Spleen (tissue), 7 donors: ENCODE measurements at regions not wholly inside any gene's neighbourhood (a gene's known extent, or its start where the extent isn't known, plus 50 kb on each side); places are given as distances from the start of the nearest gene placed in this dataset.
"Not testable (repeated sequence)": the region's sequence is repeated elsewhere in the genome, so short reads cannot be mapped to it uniquely, and the experiment has no call there.

Experiments used
- POLR2A ChIP-seq, 3 donors: fragments of 450-650 bp; IDR thresholded peaks; one replicate each; pipeline ENCODE4 v1.5.1; 2017; ENCODE audit warnings: antibody characterized with exemption in 3 of 3, mild to moderate bottlenecking in 1 of 3
- TF ChIP-seq, protein P1 (sequence below), 11 experiments: fragments of 200-600 bp in 7 of 11; fragments of 450-650 bp in 4 of 11; sonication (generic) in 4 of 11; IDR thresholded peaks in 8 of 11; conservative IDR thresholded peaks in 3 of 11; 1 replicate in 7 of 11; 2 replicates in 4 of 11; pipeline versions ENCODE4 v1.4.0 to v1.8.0; 2016 to 2021; ENCODE audit warnings: antibody characterized with exemption in 11 of 11, inconsistent platforms in 4 of 11, mild to moderate bottlenecking in 1 of 11
- donor health status: DM: no; HTN: no; CAD: no; lungs with moderate emphysema.
- donor health status: DM: no; HTN: no; CAD: no.
- donor health status: DM: no; HTN: no; CAD: no.

GRCh38 chr20:30905231-30905630 lies 352.2 kb upstream of the DEFB115 start:
- TF ChIP-seq, protein P1, sequence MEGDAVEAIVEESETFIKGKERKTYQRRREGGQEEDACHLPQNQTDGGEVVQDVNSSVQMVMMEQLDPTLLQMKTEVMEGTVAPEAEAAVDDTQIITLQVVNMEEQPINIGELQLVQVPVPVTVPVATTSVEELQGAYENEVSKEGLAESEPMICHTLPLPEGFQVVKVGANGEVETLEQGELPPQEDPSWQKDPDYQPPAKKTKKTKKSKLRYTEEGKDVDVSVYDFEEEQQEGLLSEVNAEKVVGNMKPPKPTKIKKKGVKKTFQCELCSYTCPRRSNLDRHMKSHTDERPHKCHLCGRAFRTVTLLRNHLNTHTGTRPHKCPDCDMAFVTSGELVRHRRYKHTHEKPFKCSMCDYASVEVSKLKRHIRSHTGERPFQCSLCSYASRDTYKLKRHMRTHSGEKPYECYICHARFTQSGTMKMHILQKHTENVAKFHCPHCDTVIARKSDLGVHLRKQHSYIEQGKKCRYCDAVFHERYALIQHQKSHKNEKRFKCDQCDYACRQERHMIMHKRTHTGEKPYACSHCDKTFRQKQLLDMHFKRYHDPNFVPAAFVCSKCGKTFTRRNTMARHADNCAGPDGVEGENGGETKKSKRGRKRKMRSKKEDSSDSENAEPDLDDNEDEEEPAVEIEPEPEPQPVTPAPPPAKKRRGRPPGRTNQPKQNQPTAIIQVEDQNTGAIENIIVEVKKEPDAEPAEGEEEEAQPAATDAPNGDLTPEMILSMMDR (IDR thresholded peaks at IDR 0.05 in 8 of 11, conservative IDR thresholded peaks at IDR 0.05 in 3 of 11), result not testable (repeated sequence)
- TF ChIP-seq POLR2A (IDR thresholded peaks at IDR 0.05), result not testable (repeated sequence)
